C4-2B (cell line): ENCODE measurements at regions not wholly inside any gene's neighbourhood (a gene's known extent, or its start where the extent isn't known, plus 50 kb on each side); places are given as distances from the start of the nearest gene placed in this dataset.

Experiments
- H3K27ac ChIP-seq: fragments of 450-650 bp; 2 replicates; pipeline ENCODE4 v1.5.1; 2017
- ZFX ChIP-seq: fragments of 450-650 bp; IDR thresholded peaks from 2 replicates; pipeline ENCODE4 v1.6.1; 2017
- TF ChIP-seq, protein P1 (sequence below): fragments of 450-650 bp; conservative IDR thresholded peaks from 2 replicates; pipeline ENCODE4 v1.5.1; 2017; ENCODE audit warnings: mild to moderate bottlenecking

GRCh38 chr14:34234258-34234657 lies 227.8 kb downstream of the SPTSSA start:
- TF ChIP-seq, protein P1, sequence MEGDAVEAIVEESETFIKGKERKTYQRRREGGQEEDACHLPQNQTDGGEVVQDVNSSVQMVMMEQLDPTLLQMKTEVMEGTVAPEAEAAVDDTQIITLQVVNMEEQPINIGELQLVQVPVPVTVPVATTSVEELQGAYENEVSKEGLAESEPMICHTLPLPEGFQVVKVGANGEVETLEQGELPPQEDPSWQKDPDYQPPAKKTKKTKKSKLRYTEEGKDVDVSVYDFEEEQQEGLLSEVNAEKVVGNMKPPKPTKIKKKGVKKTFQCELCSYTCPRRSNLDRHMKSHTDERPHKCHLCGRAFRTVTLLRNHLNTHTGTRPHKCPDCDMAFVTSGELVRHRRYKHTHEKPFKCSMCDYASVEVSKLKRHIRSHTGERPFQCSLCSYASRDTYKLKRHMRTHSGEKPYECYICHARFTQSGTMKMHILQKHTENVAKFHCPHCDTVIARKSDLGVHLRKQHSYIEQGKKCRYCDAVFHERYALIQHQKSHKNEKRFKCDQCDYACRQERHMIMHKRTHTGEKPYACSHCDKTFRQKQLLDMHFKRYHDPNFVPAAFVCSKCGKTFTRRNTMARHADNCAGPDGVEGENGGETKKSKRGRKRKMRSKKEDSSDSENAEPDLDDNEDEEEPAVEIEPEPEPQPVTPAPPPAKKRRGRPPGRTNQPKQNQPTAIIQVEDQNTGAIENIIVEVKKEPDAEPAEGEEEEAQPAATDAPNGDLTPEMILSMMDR, result no peak
- TF ChIP-seq ZFX, result no peak
- no peak overlapping the region for H3K27ac ChIP-seq

- no peak overlapping the region for H3K27ac ChIP-seq
- TF ChIP-seq, protein P1, result no peak
- no peak for TF ChIP-seq ZFX
These were observed 228.4 kb downstream of the SPTSSA start for GRCh38 chr14:34233619-34234018.

DNA sequence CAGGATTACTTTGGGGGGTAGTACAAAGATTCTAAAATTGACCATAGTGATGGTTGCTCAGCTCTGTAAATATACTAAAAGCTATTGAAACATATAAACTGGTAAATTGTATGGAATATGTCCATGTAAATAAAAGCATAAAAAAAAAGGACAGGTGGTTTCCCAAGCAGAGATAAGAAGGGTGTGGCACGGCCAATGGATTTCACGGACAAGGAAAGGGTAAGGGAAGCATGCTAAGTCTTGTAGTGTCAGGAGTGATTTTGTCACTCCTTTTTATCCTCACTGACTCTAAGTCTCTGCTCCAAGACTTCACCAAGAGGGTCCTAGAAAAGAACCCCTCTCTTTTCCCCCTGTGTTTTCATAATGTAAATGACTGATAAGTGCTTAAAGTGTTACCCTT lies 229.2 kb downstream of the SPTSSA start:
- TF ChIP-seq ZFX, result no peak
- TF ChIP-seq, protein P1, result no peak

DNA sequence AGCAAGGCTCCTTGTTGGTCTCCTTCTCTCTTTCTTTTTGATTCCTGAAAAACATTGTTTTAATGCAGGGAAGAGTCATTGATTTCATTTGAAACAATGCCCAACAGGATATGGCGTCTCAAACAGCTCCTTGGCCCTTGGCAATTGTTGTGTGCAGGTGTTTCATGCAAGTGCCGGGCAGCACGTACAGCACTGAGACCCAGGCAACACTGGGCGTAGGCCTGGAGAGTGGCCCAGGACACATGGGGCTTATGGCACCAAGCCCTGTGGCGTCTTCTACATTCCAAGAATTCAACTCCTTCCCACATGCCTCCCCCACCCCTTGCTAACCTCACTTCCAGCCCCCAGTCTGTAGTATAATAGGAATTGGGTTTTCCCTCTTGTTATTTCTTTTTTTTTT lies 230.4 kb downstream of the SPTSSA start:
- H3K27ac ChIP-seq, result no peak overlapping the region
- TF ChIP-seq, protein P1, result no peak
- TF ChIP-seq ZFX, result no peak

More for the DNA sequence above, 229.2 kb downstream of the SPTSSA start:
- H3K27ac ChIP-seq, result no peak overlapping the region

DNA sequence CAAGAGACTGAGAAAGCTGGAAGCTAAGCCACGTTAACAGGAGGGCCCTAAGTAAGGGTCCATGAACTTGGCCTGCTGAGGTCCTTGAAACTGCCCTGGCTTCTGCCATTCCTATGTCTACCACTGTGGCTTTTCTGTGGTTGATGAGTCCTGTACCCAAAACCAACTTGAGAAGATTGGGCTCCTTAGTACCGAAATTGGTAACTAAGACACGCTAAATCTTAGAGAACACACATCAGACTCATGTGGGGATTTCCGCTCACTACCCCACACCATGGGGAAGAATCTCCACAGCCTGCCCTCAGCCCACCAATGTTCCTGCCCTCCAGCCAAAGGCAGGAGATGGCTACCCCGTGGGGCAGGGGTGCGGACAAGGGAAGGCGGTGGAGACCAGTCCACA lies 232.9 kb downstream of the SPTSSA start:
- no peak overlapping the region for H3K27ac ChIP-seq
- TF ChIP-seq ZFX, result no peak
- TF ChIP-seq, protein P1, result no peak

- no peak for TF ChIP-seq ZFX
- TF ChIP-seq, protein P1, result no peak
These were observed 233.4 kb downstream of the SPTSSA start for GRCh38 chr14:34228650-34228976.

GRCh38 chr14:34227834-34228649 lies 234.0 kb downstream of the SPTSSA start:
- TF ChIP-seq ZFX, result no peak
- TF ChIP-seq, protein P1, result peak; percentile 96
- no peak overlapping the region for H3K27ac ChIP-seq

More at GRCh38 chr14:34228650-34228976, 233.4 kb downstream of the SPTSSA start:
- H3K27ac ChIP-seq, result no peak overlapping the region
